AG09309 (cell line): ENCODE measurements at regions not wholly inside any gene's neighbourhood (a gene's known extent, or its start where the extent isn't known, plus 50 kb on each side); places are given as distances from the start of the nearest gene placed in this dataset.

Experiments used
- DNase-seq: peaks from one replicate; pipeline ENCODE4 v3.0.0-alpha.2; 2010; ENCODE audit warnings: low read depth
- H3K4me3 ChIP-seq: 2 replicates; pipeline ENCODE4 v1.5.1; 2011; ENCODE audit warnings: mild to moderate bottlenecking, low read depth, low read length, moderate library complexity; ENCODE audit not compliant: control insufficient read depth
- CTCF ChIP-seq: IDR thresholded peaks from 2 replicates; pipeline ENCODE4 v1.5.1; 2011; ENCODE audit warnings: mild to moderate bottlenecking, low read depth, low read length, inconsistent platforms; ENCODE audit not compliant: insufficient read depth, control insufficient read depth; ENCODE audit errors: missing control alignments

GRCh38 chr4:7132249-7132648 lies 60.1 kb upstream of the SORCS2 start:
- TF ChIP-seq CTCF, result no peak
- no peak overlapping the region for H3K4me3 ChIP-seq
- DNase-seq, result no peak

GRCh38 chr4:7131498-7132031 lies 60.8 kb upstream of the SORCS2 start:
- no peak for DNase-seq
- no peak overlapping the region for H3K4me3 ChIP-seq
- no peak for TF ChIP-seq CTCF

DNA sequence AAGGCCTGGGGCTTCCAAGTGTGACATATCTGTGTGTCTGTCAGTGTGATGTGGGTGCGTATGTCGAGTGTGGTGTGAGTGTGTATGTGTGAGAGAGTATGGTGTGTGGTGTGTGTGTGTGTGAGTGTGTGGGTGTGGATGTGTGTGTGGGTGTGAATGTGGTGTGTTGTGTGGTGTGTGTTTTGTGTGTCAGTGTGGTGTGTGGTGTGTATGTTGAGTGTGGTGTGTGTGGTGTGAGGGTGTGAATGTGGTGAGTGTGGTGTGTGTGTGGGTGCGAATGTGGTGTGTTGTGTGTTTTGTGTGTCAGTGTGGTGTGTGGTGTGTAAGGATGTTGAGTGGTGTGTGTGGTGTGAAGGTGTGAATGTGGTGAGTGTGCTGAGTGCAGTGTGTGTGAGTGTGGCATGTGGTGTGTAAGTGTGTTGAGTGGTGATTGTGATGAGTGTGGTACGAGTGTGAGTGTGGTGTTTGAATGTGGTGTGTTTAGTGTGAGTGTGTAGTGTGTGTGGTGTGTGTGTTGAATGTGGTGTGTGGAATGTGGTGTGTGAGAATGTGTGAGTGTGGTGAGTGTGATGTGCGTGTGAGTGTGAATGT lies 61.6 kb upstream of the SORCS2 start:
- TF ChIP-seq CTCF, result no peak
- DNase-seq, result no peak
- H3K4me3 ChIP-seq, result no peak overlapping the region

GRCh38 chr4:7129871-7130620 lies 62.2 kb upstream of the GRPEL1 start:
- no peak for DNase-seq
- TF ChIP-seq CTCF, result no peak

GRCh38 chr4:7128644-7129043 lies 60.8 kb upstream of the GRPEL1 start:
- no peak for TF ChIP-seq CTCF
- no peak for DNase-seq
- no peak overlapping the region for H3K4me3 ChIP-seq

More at GRCh38 chr4:7129871-7130620, 62.2 kb upstream of the GRPEL1 start:
- no peak overlapping the region for H3K4me3 ChIP-seq

DNA sequence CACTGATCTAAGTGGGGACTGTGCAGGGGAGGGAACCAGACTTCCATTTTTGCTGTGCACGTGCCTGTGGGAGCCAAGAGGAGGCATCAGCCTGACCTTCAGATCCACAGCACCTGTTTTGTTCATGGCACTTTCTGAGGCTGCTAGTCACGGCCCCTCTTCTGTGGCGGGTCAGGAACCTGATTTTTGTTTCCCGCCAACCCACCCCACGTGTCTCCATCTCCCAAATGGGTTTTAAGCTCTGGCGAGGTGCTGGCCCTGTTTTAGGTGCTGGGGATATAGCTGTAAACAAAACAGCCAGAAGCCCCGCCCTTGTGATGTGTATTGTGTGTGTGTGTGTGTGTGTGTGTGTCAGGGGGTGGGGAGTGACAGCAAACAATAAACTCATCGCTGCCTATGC lies 60.4 kb upstream of the GRPEL1 start:
- DNase-seq, result no peak
- no peak for TF ChIP-seq CTCF
- no peak overlapping the region for H3K4me3 ChIP-seq
